Skeletal muscle satellite cell (primary cell): ENCODE measurements at regions not wholly inside any gene's neighbourhood (a gene's known extent, or its start where the extent isn't known, plus 50 kb on each side); places are given as distances from the start of the nearest gene placed in this dataset.
"Not testable (repeated sequence)": the region's sequence is repeated elsewhere in the genome, so short reads cannot be mapped to it uniquely, and the experiment has no call there.

ENCODE experiments used
- H3K27me3 ChIP-seq: 2 replicates; pipeline ENCODE4 v1.7.0; 2013; ENCODE audit warnings: low read length; ENCODE audit not compliant: control insufficient read depth, insufficient read depth
- H3K36me3 ChIP-seq: 2 replicates; pipeline ENCODE4 v1.7.0; 2013; ENCODE audit warnings: mild to moderate bottlenecking, control low read depth, low read length; ENCODE audit not compliant: insufficient read depth
- H3K4me1 ChIP-seq: 2 replicates; pipeline ENCODE4 v1.7.0; 2013; ENCODE audit warnings: low read length; ENCODE audit not compliant: control insufficient read depth, insufficient read depth
- H3K4me2 ChIP-seq: 2 replicates; pipeline ENCODE4 v1.7.0; 2013; ENCODE audit warnings: mild to moderate bottlenecking, low read length
- H3K4me3 ChIP-seq: 2 replicates; pipeline ENCODE4 v1.7.0; 2013; ENCODE audit warnings: low read length
- H3K9ac ChIP-seq: 2 replicates; pipeline ENCODE4 v1.7.0; 2013; ENCODE audit warnings: mild to moderate bottlenecking, low read depth, low read length, moderate library complexity
- H3K9me3 ChIP-seq: replicated peaks from 2 replicates; pipeline ENCODE4 v1.7.0; 2013; ENCODE audit warnings: mild to moderate bottlenecking, control low read depth, low read length

GRCh38 chr1:232316864-232317263, 313.1 kb downstream of the SIPA1L2 start:
- Histone ChIP-seq H3K4me1 (peaks cover 8% of the 10 kb centered on the region), H3K4me2 (no peak overlapping the region), H3K4me3 (no peak overlapping the region), H3K9me3 (no peaks in the 10 kb centered on the region), H3K27me3 (no peaks in the 10 kb centered on the region), H3K9ac (no peak overlapping the region), H3K36me3 (no peaks in the 10 kb centered on the region)

DNA sequence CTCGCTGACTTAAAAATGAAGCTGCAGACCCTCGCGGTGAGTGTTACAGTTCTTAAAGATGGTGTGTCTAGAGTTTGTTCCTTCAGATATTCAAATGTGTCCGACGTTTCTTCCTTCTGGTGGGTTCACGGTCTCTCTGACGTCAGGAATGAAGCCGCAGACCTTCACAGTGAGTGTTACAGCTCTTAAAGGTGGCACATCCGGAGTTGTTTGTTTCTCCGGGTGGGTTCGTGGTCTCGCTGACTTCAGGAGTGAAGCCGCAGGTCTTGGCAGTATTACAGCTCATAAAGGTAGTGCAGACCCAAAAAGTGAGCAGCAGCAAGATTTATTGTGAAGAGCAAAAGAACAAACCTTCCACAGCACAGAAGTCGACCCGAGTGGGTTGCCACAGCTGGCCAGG, 316.1 kb downstream of the SIPA1L2 start:
- not testable (repeated sequence) for H3K9me3 ChIP-seq, H3K4me1 ChIP-seq

GRCh38 chr1:232310541-232310940, 319.4 kb downstream of the SIPA1L2 start:
- no peaks in the 10 kb centered on the region for H3K27me3 ChIP-seq
- H3K9ac ChIP-seq: no peak overlapping the region
- H3K4me3 ChIP-seq: no peak overlapping the region
- H3K4me2 ChIP-seq: no peak overlapping the region
- H3K4me1 ChIP-seq: no peaks in the 10 kb centered on the region
- no peaks in the 10 kb centered on the region for H3K9me3 ChIP-seq
- no peaks in the 10 kb centered on the region for H3K36me3 ChIP-seq

More for the DNA sequence above, 316.1 kb downstream of the SIPA1L2 start:
- H3K9ac ChIP-seq, H3K27me3 ChIP-seq, H3K36me3 ChIP-seq, H3K4me3 ChIP-seq, H3K4me2 ChIP-seq: not testable (repeated sequence)

DNA sequence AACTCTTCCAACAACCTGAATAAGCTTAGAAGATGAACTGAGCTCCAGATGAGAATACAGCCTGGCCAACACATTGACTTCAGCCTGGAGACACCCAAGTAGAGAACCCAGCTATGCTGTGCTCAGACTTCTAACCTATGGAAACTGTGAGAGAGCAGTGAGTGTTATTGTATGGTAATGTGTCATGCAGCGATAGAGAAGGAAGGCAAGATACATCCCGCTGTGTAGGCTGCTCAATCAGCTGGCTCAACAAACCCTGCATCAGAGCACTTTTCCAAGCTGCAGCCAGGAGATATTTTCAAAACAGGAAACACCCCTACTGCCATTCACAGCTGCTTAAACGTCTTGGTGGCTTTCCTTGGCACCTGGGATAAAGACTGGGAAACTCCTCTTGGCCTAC, 321.3 kb downstream of the SIPA1L2 start:
- no peaks in the 10 kb centered on the region for H3K27me3 ChIP-seq
- no peaks in the 10 kb centered on the region for H3K9me3 ChIP-seq
- no peaks in the 10 kb centered on the region for H3K4me1 ChIP-seq
- H3K9ac ChIP-seq: no peak overlapping the region
- H3K4me3 ChIP-seq: no peak overlapping the region
- no peak overlapping the region for H3K4me2 ChIP-seq
- no peaks in the 10 kb centered on the region for H3K36me3 ChIP-seq

GRCh38 chr1:232307296-232308017, 322.5 kb downstream of the SIPA1L2 start:
- H3K9ac ChIP-seq: no peak overlapping the region
- no peaks in the 10 kb centered on the region for H3K27me3 ChIP-seq
- no peak overlapping the region for H3K4me3 ChIP-seq
- no peak overlapping the region for H3K4me2 ChIP-seq
- no peaks in the 10 kb centered on the region for H3K36me3 ChIP-seq
- no peaks in the 10 kb centered on the region for H3K4me1 ChIP-seq
- H3K9me3 ChIP-seq: no peaks in the 10 kb centered on the region

- Histone ChIP-seq H3K4me1 (no peaks in the 10 kb centered on the region), H3K27me3 (no peaks in the 10 kb centered on the region), H3K36me3 (no peaks in the 10 kb centered on the region), H3K4me2 (no peak overlapping the region), H3K9ac (no peak overlapping the region), H3K9me3 (no peaks in the 10 kb centered on the region), H3K4me3 (no peak overlapping the region)
Observed at GRCh38 chr1:232306269-232306961, 323.5 kb downstream of the SIPA1L2 start.

- Histone ChIP-seq H3K4me3 (no peak overlapping the region), H3K27me3 (no peaks in the 10 kb centered on the region), H3K4me1 (no peaks in the 10 kb centered on the region), H3K36me3 (no peaks in the 10 kb centered on the region), H3K9ac (no peak overlapping the region), H3K9me3 (no peaks in the 10 kb centered on the region), H3K4me2 (no peak overlapping the region)
Observed at GRCh38 chr1:232305050-232305449, 324.9 kb downstream of the SIPA1L2 start.

DNA sequence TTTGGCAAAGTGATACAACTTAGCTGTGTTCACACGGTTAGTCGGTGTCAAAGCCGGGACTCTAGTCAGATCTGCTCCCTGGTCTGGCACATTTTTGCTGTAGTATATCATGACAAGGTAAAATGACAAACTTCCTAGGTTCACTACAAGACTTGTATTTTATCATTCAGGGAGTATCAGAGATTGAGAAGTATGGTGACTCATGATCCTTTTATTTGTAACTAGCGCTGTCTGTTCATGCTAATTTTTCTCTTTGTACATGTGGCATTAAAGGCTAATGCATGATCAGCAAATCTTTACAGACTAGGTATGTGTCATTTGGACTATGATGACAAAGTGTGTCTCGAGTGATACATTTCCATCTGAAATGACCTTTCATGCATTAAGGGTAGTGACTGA, 326.7 kb downstream of the SIPA1L2 start:
- no peak overlapping the region for H3K4me2 ChIP-seq
- no peaks in the 10 kb centered on the region for H3K36me3 ChIP-seq
- no peaks in the 10 kb centered on the region for H3K9me3 ChIP-seq
- H3K4me1 ChIP-seq: no peaks in the 10 kb centered on the region
- no peaks in the 10 kb centered on the region for H3K27me3 ChIP-seq
- no peak overlapping the region for H3K4me3 ChIP-seq
- no peak overlapping the region for H3K9ac ChIP-seq

DNA sequence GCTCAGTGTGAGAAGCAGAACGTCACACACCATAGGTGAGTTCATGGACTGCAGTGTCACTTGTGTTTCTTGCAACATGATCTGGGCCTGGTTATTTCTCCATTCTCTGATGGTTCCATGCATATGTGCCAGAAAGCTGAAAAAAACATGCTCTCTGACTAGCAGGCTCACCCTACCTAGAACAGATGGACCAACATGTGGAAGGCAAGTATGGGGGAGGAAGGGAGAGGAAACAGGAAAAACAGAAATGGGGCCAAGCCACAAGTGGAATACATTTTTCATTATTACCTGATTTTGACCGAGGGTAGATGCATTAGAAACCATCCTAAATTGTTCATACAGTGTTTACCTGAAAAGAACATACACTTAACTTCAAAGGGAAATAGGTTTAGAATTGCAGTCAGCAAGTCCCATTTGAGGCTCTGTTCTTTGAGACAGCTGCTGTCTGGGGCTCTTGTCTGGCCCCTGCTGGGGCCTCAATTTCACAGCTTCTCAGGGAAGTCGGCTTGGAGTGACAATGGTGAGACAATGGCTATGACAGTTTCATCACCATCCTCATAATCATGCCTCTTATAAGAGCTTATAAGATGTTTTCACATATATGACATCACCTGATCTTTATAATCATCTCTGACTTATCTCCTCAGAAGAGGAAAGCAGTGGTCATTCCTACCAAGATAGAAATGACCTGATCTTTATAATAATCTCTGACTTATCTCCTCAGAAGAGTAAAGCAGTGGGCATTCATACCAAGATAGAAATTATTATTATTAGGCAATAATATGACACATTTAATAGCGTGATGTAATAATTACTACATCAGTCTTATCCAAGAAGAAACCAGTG, 327.3 kb downstream of the SIPA1L2 start:
- H3K36me3 ChIP-seq: no peaks in the 10 kb centered on the region
- H3K4me1 ChIP-seq: no peaks in the 10 kb centered on the region
- no peak overlapping the region for H3K4me3 ChIP-seq
- no peak overlapping the region for H3K9ac ChIP-seq
- H3K9me3 ChIP-seq: no peaks in the 10 kb centered on the region
- H3K27me3 ChIP-seq: no peaks in the 10 kb centered on the region
- no peak overlapping the region for H3K4me2 ChIP-seq

GRCh38 chr1:232301246-232301645, 328.7 kb downstream of the SIPA1L2 start:
- Histone ChIP-seq H3K9ac (no peak overlapping the region), H3K27me3 (no peaks in the 10 kb centered on the region), H3K36me3 (no peaks in the 10 kb centered on the region), H3K9me3 (no peaks in the 10 kb centered on the region), H3K4me2 (no peak overlapping the region), H3K4me3 (no peak overlapping the region), H3K4me1 (no peaks in the 10 kb centered on the region)

- H3K4me2 ChIP-seq: no peak overlapping the region
- no peak overlapping the region for H3K9ac ChIP-seq
- no peaks in the 10 kb centered on the region for H3K9me3 ChIP-seq
- no peaks in the 10 kb centered on the region for H3K27me3 ChIP-seq
- no peak overlapping the region for H3K4me3 ChIP-seq
- H3K36me3 ChIP-seq: no peaks in the 10 kb centered on the region
- no peaks in the 10 kb centered on the region for H3K4me1 ChIP-seq
Observed at GRCh38 chr1:232300466-232300865, 329.5 kb downstream of the SIPA1L2 start.
